ENCODE measurements at regions not wholly inside any gene's neighbourhood (a gene's known extent, or its start where the extent isn't known, plus 50 kb on each side); places are given as distances from the start of the nearest gene placed in this dataset.

DNA sequence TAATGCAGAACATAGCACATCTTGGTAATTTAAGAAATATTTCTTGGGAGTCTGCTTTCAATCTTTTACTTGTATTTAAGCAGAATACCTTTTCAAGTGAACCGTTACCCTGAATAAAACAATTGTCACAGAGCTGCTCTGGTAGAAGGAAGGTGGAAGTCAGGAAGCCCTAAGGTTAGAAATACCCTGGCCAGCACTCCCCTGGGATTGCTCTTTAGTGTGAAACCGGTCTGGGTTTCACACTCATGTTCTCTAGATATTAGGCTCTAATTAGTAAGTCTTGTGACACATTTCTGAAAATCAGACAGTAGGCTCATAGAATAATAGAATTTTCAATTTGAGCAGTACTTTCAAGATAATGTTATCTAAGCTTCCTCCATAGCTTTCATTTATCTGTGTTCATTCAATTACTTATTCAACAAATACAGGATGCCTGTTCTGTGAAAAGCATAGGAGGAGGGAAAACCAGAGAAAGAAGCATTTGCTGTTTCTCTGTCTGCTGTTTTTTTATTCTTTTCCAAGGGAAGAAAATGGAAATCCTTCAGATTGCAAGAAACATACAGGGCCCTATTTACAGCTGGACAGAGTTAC lies 825.5 kb downstream of the TLR4 start:
- FAIRE-seq: no peak

DNA sequence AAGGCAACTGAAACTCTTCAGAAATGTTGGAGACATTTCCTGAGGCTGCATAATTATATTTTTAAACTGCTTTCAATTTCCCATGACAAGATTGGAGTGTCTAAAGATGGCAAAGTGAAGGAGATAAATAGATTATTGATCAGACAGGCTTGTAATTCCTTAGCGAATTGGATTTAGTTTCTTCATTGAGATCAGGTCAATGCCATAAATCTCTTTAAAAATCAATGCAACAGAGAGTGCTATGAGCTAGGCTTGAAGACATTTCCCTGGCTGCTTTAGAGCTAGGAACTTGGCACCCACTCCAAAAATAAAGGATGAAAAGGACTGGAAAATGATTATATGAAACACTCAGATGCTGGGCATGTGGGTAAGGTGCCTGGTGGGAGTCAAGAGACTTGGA lies 828.4 kb downstream of the TLR4 start:
- FAIRE-seq: no peak

- no peak for FAIRE-seq
These were observed 828.9 kb downstream of the TLR4 start for GRCh38 chr9:118533101-118533500.

- FAIRE-seq: no peak
These were observed 829.6 kb downstream of the TLR4 start for GRCh38 chr9:118533850-118534249.

- no peak for FAIRE-seq
These were observed 832.0 kb downstream of the TLR4 start for GRCh38 chr9:118536153-118536552.

- no peak for FAIRE-seq
These were observed 830.3 kb downstream of the BRINP1 start for GRCh38 chr9:118538959-118539358.

DNA sequence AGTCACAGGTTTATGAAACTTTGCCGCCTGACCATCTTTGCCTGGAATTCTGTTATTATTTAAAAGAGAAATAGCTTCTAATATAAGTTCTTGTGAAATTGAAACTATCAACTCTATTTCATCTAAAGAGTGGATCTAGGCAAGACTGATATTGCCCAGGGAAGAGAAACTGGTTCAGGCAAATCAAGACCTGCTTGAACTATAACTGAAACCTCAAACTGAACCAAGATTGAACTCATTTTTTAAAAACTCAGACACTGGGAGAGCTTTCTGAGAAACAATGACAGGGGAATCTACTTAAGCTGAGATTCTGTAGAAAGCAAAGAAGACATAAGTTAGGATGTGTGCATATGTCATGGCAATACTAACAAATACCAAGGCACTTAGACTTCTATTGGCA lies 815.8 kb downstream of the BRINP1 start:
- FAIRE-seq: no peak

GRCh38 chr9:118554987-118555386 lies 814.2 kb downstream of the BRINP1 start:
- no peak for FAIRE-seq

GRCh38 chr9:118558026-118558425 lies 811.2 kb downstream of the BRINP1 start:
- FAIRE-seq: no peak

- FAIRE-seq: no peak
These were observed 810.3 kb downstream of the BRINP1 start for GRCh38 chr9:118558891-118559290.

DNA sequence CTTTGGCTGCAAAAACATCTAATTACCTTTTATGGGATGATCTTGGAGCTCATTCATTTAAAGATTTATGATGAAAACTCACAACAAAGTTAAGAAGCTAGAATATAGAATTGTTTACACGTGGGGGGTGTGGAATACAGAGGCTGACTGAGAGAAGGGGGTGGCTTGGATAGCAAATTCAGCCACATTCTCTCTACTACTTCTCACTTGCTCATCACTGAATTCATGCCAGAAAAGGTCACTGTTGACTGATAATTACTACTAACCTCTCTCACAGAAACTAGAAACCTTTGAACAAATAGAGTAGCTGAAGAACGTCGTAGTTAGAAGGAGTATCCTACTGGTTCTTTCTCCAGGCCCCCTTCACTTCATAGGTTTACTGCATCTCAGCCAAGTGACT lies 808.2 kb downstream of the BRINP1 start:
- no peak for FAIRE-seq

DNA sequence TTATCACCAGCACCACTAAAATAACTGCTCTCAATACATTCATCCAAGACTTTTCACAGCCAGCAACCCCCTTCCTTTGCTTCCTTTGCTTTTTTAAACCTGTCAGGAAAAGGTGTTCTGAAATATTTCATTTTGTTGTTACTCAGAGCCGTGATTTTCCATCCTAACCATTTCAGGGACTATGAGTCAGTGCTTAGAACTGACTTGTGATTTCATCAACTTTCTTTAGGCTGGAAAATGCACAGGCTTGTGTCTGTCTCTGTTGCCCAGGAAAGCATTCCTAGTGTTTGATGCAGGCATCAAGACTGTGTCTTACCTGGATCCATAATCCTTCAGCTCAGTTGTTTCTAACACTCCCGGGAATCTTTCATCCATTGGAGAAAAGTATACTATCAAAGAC lies 805.6 kb downstream of the BRINP1 start:
- no peak for FAIRE-seq

DNA sequence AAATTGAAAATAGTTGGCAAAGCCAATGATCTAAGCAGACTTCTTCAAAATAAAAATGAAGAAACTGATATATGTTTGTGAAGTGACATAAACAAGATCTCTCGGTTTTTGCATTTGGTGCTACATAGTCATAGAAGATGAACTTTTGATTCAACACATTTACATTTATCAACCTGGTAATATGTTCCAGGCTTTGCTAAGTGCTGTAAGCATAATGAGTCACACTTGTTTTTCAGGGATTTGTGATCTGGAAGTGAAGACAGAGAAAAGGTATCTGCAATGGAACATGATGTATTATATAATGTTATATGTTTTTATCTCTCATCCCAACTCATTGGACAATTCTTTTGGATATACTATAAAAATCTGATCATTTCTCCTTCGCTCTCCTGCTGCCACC lies 801.4 kb downstream of the BRINP1 start:
- no peak for FAIRE-seq

GRCh38 chr9:118568704-118569103 lies 800.5 kb downstream of the BRINP1 start:
- FAIRE-seq: no peak

- FAIRE-seq: no peak
These were observed 800.1 kb downstream of the BRINP1 start for GRCh38 chr9:118569148-118569547.

- no peak for FAIRE-seq
These were observed 799.2 kb downstream of the BRINP1 start for GRCh38 chr9:118570066-118570465.

DNA sequence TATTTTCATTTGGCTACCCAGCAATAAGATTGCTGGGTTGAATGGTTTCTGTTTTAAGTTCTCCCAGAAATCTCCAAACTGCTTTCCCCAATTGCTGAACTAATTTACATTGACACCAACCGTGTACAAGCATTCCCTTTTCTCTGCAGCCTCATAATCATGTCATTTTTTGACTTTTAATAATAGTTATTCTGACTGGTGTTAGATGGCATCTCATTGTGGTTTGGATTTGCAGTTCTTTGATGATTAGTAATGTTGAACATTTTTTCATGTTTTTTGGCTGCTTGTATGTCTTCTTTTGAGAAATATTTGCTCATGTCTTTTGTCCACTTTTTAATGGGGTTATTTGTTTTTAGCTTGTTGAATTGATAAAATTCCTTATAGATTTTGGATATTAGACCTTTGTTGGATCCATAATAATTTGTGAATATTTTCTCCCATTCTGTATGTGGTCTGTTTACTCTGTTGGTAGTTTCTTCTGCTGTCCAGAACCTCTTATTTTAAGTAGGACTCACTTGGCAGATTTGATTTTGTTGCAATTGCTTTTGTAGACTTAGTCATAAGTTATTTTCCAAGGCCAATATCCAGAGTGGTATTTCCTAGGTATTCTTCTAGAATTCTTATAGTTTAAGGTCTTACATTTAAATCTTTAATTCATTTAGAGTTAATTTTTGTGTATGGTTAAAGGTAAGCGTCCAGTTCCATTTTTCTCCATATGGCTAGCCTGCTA lies 793.7 kb downstream of the BRINP1 start:
- no peak for FAIRE-seq

DNA sequence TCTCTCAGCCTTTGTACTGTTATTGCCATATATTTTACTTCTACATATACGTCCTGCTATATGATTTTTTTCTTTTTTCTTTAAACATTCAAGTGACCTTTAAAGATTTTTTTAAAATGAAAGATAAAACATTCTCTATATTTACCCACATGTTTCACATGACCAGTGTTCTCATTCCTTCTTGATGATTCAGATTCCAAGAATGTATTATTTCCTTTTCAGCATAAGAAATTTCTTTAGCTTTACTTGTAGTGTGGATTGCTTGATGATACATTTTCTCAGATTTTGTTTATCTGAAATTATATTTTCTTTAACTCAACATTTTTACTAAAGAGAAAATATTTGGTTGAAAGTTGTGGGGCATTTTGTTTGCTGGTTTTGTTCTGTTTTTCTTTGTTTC lies 792.1 kb downstream of the BRINP1 start:
- no peak for FAIRE-seq

DNA sequence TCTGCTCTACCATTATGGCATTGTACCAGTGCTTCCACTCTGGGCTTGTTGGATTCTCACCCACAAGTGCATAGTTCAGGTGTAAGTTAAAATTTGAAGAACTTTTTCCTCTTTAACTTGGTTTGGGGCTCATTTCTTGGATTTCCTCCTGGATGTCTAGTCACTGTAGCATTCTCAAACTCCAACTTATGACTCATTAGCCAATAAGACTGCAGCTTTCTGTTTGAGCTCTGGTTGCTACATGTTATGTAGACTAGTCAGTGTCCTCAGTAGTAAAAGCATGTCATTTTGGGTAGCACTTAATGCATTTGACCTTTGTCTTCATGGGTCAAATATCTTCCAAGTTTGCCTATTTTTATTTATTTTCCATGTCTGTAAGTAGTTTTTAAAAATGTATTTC lies 790.8 kb downstream of the BRINP1 start:
- no peak for FAIRE-seq

- no peak for FAIRE-seq
These were observed 785.8 kb downstream of the BRINP1 start for GRCh38 chr9:118583414-118583813.

DNA sequence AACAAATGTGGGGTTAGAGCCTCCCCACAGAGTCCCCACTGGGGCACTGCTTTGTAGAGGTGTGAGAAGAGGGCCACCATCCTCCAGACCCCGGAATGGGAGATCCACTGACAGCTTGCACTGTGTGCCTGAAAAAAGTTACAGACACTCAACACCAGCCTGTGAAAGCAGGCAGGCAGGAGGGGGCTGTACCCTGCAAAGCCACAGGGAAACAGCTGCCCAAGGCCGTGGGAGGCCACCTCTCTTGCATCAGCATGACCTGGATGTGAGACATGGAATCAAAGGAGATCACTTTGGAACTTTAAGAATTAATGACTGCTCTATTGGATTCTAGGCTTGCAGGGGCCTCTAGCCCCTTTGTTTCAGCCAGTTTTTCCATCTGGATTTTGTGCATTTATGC lies 782.3 kb downstream of the BRINP1 start:
- no peak for FAIRE-seq

DNA sequence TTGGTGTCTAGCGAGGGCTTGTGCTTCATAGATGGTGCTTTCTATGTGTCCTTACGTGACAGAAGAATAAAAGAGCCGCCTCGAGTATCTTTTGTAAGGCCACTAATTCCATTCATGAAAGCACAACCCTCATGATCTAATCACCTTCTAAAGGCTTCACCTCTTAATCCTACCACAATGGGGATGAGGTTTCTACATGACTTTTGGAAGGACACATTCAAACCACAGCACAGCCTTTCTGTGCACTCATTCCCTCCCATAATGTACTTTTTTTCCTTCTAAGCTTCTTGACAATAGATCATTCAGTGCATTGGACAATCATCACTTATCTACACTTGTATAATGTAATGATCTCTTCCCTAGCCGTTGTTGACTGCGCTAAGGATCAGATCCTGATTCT lies 774.8 kb downstream of the BRINP1 start:
- no peak for FAIRE-seq

DNA sequence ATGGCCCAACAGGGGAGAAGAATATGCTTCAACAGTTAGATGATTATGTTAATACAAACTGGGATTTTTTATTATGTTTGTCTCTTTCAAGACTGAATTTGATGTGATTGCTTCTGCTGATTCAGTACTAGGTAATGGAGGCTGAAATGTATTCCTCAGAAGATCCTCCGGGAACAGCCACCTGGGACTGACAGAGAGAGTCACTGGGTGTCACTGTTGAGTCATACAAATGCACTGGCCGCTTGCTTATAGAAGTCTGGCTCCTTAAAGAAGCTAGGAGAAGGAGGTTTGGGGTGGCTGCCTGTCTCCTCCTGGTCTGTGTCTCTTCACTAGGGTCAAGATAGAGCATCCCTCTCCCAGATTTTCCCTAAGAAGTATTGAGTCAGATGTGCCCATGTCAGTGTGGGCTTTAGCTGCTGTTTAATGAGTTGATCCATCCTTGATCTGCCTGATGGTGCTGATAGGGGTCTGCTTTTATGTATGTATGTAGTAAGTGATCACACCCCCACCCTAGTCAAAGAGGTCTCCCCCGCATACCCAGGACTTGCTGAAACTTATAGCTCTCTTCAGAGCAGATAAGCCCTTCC lies 773.4 kb downstream of the BRINP1 start:
- no peak for FAIRE-seq

DNA sequence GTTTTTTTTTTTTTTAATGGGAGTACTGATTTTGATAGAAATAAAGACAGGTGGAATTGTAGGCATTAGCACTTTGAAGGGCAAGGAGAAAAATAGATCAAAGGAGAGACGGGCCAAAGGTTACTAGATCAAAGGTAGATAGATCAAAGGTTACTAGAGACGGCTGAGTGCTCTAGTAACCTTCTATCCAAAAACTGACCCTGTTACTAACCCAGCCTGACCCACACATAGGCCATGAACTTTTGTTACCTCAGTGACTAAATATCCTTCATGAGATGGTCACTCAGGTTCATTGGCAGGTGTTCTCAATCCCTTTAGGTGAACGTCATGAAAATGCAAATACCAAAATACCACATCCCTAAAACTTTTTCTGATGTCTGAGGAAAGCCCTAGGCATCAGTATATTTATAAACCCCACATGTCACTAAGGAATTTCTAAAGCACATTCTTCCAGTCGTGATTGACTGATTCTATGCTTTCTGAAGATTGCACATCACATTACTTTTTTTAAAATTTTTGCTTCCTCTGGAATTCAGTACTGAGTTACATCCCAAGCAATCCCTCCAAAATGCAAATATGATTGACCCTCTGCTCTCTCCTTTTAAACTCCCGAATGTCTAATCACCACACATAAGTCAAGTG lies 772.7 kb downstream of the BRINP1 start:
- no peak for FAIRE-seq
